NCI-H524 (cell line): ENCODE measurements at regions not wholly inside any gene's neighbourhood (a gene's known extent, or its start where the extent isn't known, plus 50 kb on each side); places are given as distances from the start of the nearest gene placed in this dataset.
"Not testable (repeated sequence)": the region's sequence is repeated elsewhere in the genome, so short reads cannot be mapped to it uniquely, and the experiment has no call there.

Source experiments
- DNase-seq, 2 experiments: peaks; one replicate each; lab custom pipeline; 2025; lab: John Stamatoyannopoulos, UW

DNA sequence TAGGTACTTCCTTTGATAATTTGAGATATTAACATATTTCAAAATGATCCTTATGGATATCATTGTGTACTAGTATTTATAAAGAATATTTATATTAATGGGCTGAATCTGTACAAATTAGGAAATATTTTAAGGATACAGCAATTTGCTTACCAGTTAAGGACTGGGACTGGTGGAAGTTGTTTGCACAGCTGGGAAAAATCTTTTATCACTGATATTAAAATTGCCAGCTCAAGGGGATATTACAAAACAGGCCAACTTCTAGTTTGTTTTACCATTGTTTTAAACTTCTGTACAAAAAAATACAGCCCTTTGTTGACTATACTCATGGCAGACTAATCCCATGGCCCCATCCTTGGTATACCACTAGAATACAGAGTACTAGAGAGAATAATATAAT is 133.2 kb upstream of the DDHD1 start:
- DNase-seq: no peak

DNA sequence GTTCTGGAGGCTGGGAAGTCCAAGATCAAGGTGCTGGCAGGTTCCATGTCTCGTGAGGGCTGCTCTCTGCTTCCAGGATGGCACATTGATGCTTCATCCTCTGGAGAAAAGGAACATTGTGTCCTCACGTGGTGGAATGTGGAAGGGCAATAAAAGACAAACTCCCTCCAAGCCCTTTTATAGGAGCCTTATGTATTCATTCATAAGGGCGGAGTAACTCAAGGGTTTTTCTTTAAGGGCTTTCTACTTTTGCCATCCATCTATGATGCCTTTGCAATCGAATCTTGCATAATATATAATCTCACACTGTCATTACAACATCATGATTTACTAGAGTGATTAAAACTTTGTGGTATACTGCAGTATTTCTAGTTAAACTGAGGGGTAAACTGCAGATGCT is 132.7 kb upstream of the DDHD1 start:
- no peak for DNase-seq

DNA sequence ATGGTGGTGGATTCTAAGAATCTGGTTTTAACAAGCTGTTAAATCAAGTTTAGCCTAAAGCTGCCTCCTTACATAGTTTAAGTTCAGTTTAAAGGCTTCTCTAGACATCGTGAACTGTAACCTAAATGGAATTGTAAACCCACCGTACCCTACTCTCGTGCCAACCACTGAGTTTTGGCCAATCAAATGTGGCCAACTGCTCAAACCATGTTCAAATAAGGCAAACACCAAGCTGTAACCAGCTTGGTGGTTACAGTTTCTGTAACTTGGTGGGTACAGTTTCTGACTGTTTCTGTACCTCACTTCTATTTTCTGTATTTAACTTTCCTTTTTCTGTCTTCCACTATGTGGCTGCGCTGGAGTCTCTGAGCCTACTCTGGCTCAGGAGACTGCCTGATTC is 131.9 kb upstream of the DDHD1 start:
- no peak for DNase-seq

DNA sequence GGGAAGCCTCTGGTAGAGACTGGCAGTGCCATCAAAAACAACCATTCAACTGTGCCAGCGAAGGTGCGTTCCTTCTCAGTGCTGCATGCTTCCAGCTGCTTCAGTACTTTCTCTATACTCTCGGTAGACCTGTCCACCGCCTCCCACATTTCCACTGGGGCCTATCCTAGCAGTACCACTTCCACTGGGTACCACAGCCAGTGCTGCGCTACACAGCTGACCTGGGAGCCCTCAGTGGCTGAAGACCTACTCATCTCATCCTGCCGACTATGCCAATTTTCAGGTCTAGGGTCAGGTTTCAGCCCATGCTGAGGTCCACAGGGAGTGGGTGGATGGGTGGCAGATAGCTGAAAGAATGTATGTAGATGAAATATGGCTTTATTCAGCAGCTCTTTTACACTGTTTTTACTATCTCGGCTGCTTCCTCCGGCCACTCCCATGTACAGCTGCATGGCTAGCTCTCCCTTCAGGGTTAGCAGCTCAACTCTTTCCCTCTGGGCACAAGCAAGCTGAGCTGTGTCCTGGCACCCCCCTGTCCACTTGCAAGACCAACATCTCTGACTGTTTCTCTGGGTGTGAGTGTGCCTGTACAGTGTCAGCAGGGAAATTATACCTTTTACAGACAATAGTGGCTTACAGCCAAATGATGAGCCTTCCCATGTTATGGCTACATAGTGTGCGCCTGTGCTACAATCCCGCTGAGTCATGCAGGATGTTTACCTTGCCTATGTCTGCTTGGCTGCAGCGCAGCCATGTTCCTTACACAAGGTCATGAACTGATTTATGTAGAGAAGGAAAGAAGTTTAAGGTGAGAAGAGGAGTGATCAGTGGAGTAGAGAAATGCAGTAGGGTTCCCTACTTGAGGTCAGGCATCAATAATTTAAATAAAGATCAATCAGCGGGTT is 125.7 kb upstream of the DDHD1 start:
- no peak for DNase-seq

DNA sequence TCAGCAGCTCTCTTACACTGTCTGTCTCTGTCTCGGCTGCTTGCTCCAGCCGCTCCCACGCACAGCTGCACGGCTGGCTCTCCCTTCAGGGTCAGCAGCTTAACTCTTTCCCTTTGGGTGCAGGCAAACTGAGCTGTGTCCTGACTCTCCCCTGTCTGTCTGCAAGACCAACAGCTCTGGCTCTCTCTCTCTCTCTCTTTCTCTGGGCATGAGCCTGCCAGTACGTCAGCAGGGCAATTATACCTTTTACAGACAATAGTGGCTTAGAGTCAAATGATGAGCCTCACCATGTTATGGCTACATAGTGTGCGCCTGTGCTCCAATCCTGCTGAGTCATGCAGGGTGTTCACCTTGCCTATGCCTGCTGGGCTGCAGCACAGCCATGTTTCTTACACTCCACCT is 120.5 kb upstream of the DDHD1 start:
- DNase-seq: no peak

DNA sequence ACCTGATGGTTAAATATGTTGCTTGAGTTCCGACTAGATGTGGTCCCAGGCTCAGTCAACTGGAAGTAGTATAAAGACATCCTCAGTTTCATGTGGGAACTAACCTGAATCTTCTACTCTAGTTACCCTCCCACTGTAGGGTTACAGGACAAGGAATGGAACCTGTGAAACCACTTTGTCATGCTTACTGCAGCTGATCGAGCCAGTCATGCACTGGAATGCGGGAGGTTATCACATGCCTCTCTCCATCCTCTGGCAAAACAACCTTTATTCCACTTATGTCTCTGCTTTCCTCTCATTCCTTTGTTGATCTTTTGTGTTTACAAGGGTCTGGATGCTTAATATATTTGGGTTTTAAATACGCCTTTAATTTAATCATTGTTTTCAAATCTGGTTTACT is 111.9 kb upstream of the DDHD1 start:
- DNase-seq: no peak

DNA sequence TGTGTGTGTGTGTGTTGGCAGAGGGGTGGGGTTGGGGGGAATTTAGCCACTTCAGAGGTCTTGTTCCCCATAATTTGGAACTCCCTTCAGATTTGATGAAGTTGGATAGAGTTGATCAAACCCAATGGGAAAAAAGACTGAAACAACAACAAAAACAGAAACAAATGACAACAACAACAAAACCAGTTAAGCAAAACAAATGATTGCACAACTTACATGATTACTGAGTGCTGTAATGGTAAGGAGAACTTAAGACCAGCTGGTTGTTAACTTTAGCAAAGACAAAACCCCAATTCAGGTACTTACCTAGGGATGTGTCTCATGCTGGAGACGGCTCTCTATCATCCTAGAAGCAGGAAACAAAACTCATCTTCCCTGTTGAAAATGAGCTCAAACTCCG is 107.8 kb upstream of the DDHD1 start:
- no peak for DNase-seq

DNA sequence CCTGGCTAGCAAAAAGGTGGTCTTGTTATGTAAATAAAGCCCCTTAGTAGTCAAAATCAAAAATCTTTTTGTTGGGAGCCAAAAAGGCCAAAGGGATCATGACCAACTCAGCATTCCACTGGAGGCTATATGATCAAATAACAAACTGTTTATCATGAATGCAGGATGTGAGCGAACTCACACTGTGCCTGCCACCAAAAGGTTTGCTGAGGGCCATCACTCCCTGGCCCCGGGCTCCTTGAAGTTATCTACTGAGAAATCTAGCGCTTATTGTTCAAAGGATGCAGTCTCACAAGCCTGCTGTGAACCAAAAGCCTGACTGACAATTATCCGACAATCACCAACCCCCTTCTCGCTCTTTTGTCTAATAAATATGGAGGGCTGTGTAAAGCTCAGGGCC is 107.2 kb upstream of the DDHD1 start:
- DNase-seq: no peak

DNA sequence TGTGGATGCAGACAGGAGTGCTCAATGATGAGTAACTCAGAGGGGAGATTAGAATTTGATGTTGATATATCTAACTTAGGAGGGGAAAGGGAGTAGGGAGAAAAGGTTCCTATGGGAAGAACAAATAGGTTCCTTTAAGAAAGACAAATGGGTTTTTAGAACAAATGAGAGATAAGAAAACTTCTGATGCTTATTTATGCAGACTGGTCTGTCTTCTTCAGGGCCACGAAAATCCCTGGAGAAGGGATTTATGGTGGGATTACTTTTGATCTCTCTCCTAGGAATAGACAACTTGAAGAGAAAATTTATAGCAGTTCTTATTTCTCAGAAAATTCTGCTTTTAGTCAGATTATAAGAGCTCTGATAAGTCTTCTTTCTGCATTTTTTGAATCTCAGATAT is 99.0 kb upstream of the DDHD1 start:
- no peak for DNase-seq

DNA sequence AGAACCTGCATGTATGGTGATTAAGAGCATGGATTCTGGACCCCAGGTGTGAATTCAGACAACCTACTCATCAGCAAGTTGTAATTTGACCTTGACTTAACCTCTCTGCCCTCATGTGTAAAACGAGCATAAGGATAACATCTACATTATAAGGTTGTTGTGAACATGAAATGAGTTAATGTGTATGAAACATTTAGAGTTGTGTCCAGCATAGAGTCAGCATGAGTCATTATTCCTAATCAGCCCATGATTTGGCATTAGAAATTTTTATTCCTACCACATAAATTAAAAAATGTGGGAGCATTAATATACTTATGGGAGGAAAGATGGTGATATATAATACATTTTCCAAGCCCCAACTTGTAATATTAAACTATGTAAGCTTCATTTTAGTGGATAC is 95.9 kb upstream of the DDHD1 start:
- DNase-seq: no peak

DNA sequence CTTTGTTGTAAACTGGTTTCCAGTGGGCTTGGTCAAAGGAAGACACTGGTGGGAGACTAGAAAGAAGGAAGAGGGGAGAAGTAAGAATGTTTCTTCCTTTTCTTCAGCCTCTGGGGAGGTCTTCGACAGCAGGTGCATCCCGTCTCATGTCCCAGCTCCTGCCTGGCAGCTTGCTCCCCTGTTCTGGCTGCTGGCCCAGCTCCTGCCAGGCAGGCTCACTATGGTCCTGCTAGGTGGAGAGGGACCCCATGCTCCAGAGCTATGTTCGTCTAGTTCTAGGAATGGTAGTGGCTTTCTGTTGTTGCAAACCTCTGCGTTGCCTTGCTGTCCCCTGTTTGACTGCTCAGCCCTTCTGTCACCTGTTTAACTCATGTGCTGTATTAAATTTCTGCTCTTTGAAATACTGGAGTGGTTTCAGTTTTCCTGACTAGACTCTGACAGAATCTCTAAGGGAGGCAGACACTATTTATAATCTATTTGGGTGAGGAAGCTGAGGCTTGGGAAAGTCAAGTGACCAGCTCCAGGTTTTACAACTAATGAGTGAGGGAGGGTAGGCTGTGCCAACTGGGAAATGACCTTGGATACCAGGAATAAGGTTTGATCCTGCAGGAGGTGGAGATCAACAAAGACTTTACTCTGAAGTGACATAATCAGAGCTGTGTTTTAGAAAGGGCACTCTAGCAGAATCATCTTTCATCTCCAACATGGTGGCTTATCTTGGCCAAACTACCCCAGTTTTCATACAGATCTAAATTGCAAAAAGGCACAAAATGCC is 94.7 kb upstream of the DDHD1 start:
- peak in 1 of 2 experiments; percentile 31 for DNase-seq

DNA sequence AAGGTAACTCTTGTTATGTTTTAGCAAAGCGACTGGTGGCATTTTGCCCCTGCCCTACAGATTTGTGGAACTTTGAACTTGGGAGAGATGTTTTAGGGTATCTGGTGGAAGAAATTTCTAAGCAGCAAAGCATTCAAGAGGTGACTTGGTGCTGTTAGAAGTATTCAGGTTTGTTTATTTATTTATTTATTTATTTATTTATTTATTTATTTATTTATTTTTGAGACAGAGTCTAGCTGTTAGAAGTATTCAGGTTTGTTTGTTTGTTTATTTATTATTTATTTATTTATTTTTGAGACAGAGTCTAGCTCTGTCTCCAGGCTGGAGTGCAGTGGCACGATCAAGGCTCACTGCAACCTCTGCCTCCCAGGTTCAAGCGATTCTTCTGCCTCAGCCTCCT is 89.8 kb upstream of the DDHD1 start:
- DNase-seq: not testable (repeated sequence)

DNA sequence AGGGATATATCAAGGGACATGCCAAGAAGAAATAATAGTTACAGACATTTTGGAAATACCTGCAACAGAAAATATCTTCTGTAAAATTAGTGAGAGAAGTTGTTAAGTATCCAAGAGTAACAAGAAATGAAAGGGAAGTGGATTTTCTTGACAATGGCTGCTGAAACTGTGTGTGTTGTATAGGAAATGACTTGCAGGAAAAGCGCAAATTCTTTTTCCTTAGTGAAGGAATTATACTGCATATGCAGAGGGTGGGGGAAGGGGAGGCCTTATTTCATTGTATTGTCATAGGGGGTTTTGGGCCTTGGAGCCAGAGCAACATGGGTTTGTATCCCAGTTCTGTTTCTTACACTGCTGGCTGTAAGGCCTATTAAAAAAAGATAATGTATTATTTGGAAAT is 84.4 kb upstream of the DDHD1 start:
- no peak for DNase-seq

DNA sequence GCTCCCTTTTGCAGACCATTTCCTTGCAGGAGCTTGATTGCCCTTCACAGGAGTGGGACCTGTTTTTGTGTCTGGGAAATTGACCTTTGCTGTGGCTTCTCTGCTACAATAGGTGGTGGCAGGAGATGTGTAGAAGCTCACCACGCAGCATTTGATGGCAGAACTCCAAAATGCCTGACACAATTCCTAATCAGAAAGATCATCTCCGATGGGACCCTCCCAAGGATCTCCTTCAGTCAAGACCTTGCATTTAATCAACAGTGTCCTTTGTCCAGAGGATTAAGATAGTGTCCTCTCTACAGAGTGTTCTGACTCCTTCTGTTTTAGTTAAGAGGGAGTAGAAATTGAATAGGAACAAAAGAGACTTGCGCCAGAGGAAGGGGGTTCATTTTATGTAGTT is 83.6 kb upstream of the DDHD1 start:
- no peak for DNase-seq

DNA sequence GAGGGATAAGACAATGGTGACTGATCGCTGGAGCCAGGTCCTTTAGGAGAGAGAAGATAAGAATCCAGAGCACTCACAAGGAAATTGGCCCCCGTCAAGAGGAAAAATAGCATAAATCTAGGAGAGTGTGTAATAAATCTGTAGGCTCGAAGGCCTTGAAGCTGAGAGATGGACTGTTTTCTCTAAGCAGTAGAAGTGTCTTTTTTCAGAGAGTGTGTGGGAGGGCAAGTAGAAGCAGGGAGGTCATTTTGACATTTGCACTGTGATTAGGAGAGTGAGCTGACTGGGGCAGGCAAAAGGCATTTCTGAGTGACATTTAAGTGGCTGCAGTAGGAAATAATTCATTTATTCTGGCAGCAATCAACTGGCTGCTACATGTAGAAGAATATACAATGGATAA is 78.0 kb upstream of the DDHD1 start:
- DNase-seq: no peak

DNA sequence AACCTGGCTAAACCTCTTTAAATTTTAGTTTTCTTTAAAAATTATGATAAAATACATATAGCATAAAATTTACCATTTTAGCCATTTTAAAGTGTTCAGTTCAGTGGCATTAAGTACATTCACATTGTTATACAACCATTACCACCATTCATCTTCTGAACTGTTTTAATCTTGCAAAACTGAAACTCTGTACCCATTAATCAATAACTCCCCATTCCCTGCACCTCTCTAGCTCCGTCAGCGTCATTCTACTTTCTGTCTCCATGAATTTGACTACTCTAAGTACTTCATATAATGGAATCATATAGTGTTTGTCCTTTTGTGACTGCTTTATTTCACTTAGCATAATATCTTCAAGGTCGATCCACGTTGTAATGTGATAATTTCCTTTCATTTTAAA is 75.8 kb upstream of the DDHD1 start:
- no peak for DNase-seq

DNA sequence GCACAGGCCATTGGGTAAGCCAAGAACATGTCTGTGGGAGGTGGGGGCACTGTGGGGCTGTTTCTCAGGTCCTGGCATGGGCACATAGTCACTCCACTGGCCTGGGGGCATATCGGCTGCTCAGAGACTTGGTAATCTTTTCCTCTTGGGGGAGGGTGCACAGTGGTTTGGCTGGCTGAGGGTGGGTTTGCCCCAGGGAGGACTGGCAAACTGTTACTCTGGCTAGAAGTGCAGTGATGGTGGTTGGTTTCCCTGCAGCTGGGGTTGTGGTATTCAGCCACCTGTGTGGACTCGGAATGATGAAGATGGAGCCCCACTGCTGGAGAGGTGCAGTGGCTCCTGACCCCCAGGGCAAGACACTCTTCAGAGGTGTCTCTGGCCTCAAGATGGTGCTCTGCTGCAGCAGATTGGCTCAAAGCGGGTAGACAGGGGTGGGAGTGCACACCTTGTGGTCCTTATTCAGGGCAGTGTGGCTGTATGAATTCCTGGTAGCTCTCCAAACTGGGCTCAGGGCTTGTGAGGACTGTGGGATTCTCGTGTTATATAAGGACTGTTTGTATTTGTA is 74.1 kb upstream of the DDHD1 start:
- no peak for DNase-seq

DNA sequence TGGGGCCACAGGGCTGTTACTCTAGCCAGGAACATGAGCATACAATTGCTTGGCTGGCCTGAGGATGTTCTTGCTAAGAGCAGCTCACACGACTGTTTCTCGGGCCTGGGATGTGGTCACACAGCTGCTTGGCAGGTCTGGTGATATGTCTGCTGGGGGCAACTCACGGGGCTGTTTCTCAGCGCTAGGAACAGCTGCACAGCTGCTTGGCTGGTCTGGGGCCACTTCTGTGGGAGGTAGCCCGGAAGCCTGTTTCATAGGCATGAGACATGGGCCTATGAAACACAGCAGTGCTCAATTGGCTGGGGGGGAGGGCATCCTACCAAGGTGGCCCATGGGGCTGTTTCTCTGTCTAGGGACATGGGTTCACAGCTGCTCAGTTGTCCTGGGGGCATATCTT is 73.4 kb upstream of the DDHD1 start:
- DNase-seq: no peak

DNA sequence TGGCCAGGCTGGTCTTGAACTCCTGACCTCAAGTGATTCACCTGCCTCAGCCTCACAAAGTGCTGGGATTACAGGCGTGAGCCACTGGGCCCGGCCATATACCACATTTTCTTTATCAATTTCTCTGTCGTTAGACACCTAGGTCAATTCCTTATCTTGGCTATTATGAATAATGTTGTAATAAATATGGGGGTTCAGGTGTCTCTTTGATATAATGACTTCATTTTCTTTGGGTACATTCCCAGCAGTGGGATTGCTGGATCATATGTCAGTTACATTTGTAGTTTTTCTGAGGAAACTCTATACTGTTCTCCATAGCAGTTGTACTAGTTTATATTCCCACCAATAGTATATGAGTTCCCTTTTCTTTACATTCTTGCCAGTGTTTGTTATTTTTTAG is 67.8 kb upstream of the DDHD1 start:
- DNase-seq: no peak

DNA sequence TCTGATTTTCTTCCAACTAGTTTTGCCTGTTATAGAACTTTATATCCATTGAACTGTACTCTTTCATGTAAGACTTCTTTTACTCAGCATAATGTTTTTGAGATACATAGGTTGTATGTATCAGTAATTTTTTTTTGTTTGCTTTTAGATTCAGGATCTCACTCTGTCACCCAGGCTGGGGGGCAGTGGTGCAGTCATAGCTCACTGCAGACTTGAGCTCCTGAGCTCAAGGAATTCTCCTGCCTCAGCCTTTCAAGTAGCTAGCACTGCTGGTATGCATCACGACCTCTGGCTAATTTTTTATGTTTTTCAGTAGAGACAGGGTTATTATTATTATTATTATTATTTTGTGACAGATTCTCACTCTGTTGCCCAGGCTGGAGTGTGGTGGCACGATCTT is 65.0 kb upstream of the DDHD1 start:
- DNase-seq: no peak

DNA sequence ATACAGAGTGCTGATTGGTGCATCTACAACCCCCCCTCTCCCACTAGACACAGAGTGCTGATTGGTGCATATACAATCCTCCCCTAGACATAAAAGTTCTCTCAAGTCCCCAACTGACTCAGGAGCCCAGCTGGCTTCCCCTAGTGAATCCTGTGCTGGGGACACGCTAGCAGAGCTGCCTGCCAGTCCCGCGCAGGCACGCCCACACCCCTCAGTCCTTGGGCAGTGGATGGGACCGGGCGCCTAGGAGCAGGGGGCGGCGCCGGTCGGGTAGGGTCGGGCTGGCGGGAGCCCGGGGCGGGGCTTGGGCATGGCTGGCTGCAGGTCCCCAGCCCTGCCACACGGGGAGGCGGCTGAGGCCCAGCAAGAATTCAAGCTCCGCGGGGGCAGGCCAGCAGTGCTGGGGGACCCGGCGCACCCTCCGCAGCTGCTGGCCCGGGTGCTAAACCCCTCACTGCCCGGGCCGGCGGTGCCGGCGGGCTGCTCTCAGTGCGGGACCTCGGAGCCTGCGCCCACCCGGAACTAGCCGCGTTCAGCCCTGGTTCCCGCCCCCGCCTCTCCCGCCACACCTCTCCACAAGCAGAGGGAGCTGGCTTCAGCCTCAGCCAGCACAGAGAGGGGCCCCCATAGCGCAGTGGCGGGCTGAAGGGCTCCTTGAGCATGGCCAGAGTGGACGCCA is 64.3 kb upstream of the DDHD1 start:
- DNase-seq: peak; percentile 88 to 93

DNA sequence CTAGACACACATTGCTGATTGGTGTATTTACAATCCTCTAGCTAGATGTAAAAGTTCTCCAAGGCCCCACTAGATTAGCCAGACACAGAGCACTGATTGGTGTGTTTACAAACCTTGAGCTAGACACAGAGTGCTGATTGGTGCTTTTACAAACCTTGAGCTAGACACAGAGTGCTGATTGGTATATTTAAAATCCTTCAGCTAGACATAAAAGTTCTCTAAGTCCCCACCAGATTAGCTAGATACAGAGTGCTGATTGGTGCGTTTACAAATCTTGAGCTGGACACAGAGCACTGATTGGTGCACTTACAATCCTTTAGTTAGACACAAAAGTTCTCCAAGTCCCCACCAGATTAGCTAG is 63.8 kb upstream of the DDHD1 start:
- not testable (repeated sequence) for DNase-seq

DNA sequence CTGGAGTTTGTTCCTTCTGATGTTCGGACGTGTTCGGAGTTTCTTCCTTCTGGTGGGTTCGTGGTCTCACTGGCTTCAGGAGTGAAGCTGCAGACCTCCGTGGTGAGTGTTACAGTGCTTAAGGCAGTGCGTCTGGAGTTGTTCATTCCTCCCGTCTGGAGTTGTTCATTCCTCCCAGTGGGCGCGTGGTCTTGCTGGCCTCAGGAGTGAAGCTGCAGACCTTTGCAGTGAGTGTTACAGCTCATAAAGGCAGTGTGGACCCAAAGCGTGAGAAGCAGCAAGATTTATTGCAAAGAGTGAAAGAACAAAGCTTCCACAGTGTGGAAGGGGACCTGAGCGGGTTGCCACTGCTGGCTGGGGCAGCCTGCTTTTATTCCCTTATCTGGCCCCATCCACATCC is 63.4 kb upstream of the DDHD1 start:
- not testable (repeated sequence) for DNase-seq
